GM12878 (cell line): ENCODE measurements at regions not wholly inside any gene's neighbourhood (a gene's known extent, or its start where the extent isn't known, plus 50 kb on each side); places are given as distances from the start of the nearest gene placed in this dataset.

Source experiments
- ATAC-seq: fragments of 200-7000 bp; cut with Tn5 transposase; 3 replicates; pipeline ENCODE4 v1.9.1; 2020; ENCODE audit warnings: mild to moderate bottlenecking, moderate library complexity
- BruUV-seq: library from RNA; stranded (reverse); fragments of 400-500 nt; replicated peaks from 2 replicates; lab custom pipeline; 2021; lab: Mats Ljungman, UMichigan
- CTCF ChIA-PET: fragments of 300-600 bp; sonication (Branson Sonifier 250); formaldehyde crosslinking; extraction: SDS; loops from one replicate; lab custom pipeline; 2021; ENCODE audit warnings: inconsistent platforms; lab: Yijun Ruan, JAX
- POLR2A ChIA-PET: fragments of 350-600 bp; formaldehyde crosslinking; extraction: SDS; loops from one replicate; lab custom pipeline; 2021; ENCODE audit warnings: inconsistent platforms; lab: Charles Lee
- RAD21 ChIA-PET: fragments of 300-600 bp; sonication (Branson Sonifier 250); formaldehyde crosslinking; loops from one replicate; lab custom pipeline; 2023; ENCODE audit warnings: antibody characterized with exemption; ENCODE audit not compliant: unreplicated experiment; lab: Charles Lee
- SMC1A ChIA-PET: fragments of 300-600 bp; sonication (Branson Sonifier 250); formaldehyde crosslinking; loops from one replicate; lab custom pipeline; 2023; ENCODE audit not compliant: unreplicated experiment, uncharacterized antibody; lab: Charles Lee
- DNase-seq: peaks from one replicate; pipeline ENCODE4 v3.0.0-alpha.2; 2011; ENCODE audit warnings: low read depth, low spot score
- FAIRE-seq: peaks from 3 replicates; lab custom pipeline; 2011; peaks lifted over from hg19 to GRCh38; lab: Jason Lieb, UNC
- H2AFZ ChIP-seq: 2 replicates; pipeline ENCODE4 v1.6.0; 2011; ENCODE audit warnings: low read depth, low read length, control low read depth; ENCODE audit not compliant: control insufficient read depth
- H3K27ac ChIP-seq: 2 replicates; pipeline ENCODE4 v1.5.1; 2011; ENCODE audit warnings: control low read depth; ENCODE audit not compliant: control insufficient read depth, insufficient read depth
- H3K27me3 ChIP-seq, 2 experiments: replicated peaks in 1 of 2; 2 replicates each; pipeline versions ENCODE4 v1.6.0 to v1.6.1; 2011; ENCODE audit warnings: low read length in 1 of 2; ENCODE audit not compliant: control insufficient read depth in 2 of 2, insufficient read depth in 2 of 2
- H3K36me3 ChIP-seq, 2 experiments: 2 replicates each; pipeline ENCODE4 v1.5.1; 2011; ENCODE audit warnings: low read length in 1 of 2; ENCODE audit not compliant: control insufficient read depth in 2 of 2, insufficient read depth in 2 of 2
- H3K4me1 ChIP-seq: 2 replicates; pipeline ENCODE4 v1.6.1; 2011; ENCODE audit warnings: mild to moderate bottlenecking, low read length, moderate library complexity, mixed read lengths; ENCODE audit not compliant: control insufficient read depth, insufficient read depth
- H3K4me2 ChIP-seq: 2 replicates; pipeline ENCODE4 v1.6.0; 2011; ENCODE audit warnings: control low read depth; ENCODE audit not compliant: control insufficient read depth, insufficient read depth
- H3K4me3 ChIP-seq: fragments of 200-600 bp; sonication (generic); 2 replicates; pipeline ENCODE4 v1.5.1; 2016
- H3K79me2 ChIP-seq: 2 replicates; pipeline ENCODE4 v1.6.0; 2011; ENCODE audit warnings: low read length; ENCODE audit not compliant: control insufficient read depth, insufficient read depth
- H3K9ac ChIP-seq: 2 replicates; pipeline ENCODE4 v1.8.0; 2011; ENCODE audit warnings: low read length, control low read depth, mixed read lengths; ENCODE audit not compliant: control insufficient read depth, insufficient read depth
- H3K9me3 ChIP-seq: replicated peaks from 3 replicates; pipeline ENCODE4 v1.5.1; 2011; ENCODE audit warnings: mild to moderate bottlenecking, low read length; ENCODE audit not compliant: control insufficient read depth, insufficient read depth
- H4K20me1 ChIP-seq: 2 replicates; pipeline ENCODE4 v1.6.0; 2011; ENCODE audit not compliant: control insufficient read depth, insufficient read depth
- BCLAF1 ChIP-seq: fragments of 450-650 bp; IDR thresholded peaks from 2 replicates; pipeline ENCODE4 v1.6.1; 2017; ENCODE audit warnings: antibody characterized with exemption, mild to moderate bottlenecking, moderate library complexity
- ELK1 ChIP-seq: IDR thresholded peaks from 2 replicates; pipeline ENCODE4 v1.6.1; 2012; ENCODE audit warnings: low read depth, low read length, improper control_type of control experiment
- FOS ChIP-seq: IDR thresholded peaks from 3 replicates; pipeline ENCODE4 v1.6.1; 2011; ENCODE audit warnings: borderline replicate concordance; ENCODE audit not compliant: insufficient read length; ENCODE audit errors: extremely low read depth
- HDAC2 ChIP-seq: fragments of 200-600 bp; sonication (generic); IDR thresholded peaks from 2 replicates; pipeline ENCODE4 v1.6.1; 2017
- PAX8 ChIP-seq: fragments of 450-650 bp; IDR thresholded peaks from 2 replicates; pipeline ENCODE4 v1.6.1; 2017; ENCODE audit warnings: mild to moderate bottlenecking, moderate library complexity
- POU2F2 ChIP-seq: IDR thresholded peaks from 3 replicates; pipeline ENCODE4 v1.6.1; 2011; ENCODE audit warnings: low read depth, mild to moderate bottlenecking, low read length, borderline replicate concordance
- RB1 ChIP-seq: fragments of 450-650 bp; formaldehyde crosslinking; IDR thresholded peaks from 2 replicates; pipeline ENCODE4 v1.6.1; 2017; ENCODE audit warnings: mild to moderate bottlenecking, borderline replicate concordance
- RCOR1 ChIP-seq: conservative IDR thresholded peaks from 2 replicates; pipeline ENCODE4 v1.6.1; 2012; ENCODE audit warnings: low read depth, low read length, improper control_type of control experiment
- SKIL ChIP-seq: fragments of 450-650 bp; IDR thresholded peaks from 2 replicates; pipeline ENCODE4 v1.6.1; 2017; ENCODE audit warnings: mild to moderate bottlenecking, low read depth, inconsistent platforms; ENCODE audit not compliant: poor library complexity, severe bottlenecking
- SMAD5 ChIP-seq: IDR thresholded peaks from 2 replicates; pipeline ENCODE4 v1.6.1; 2016; ENCODE audit warnings: antibody characterized with exemption, low read depth
- TARDBP ChIP-seq: IDR thresholded peaks from 2 replicates; pipeline ENCODE4 v1.6.1; 2016; ENCODE audit warnings: borderline replicate concordance
- WGBS: methylation state at CpG from one replicate; pipeline ENCODE4 v1.1.6; 2016; ENCODE audit warnings: low lambda C conversion rate; ENCODE audit not compliant: insufficient replicate concordance, insufficient coverage; ENCODE audit errors: missing lambda C conversion rate; 5-methylcytosine and 5-hydroxymethylcytosine counted together
- in situ Hi-C: fragments of 300-500 bp; cut with MboI; formaldehyde crosslinking; loops from 9 replicates; pipeline ENCODE4 v1.14.3; 2018; ENCODE audit warnings: mixed read lengths
- intact Hi-C: fragments of 100-400 bp; cut with micrococcal nuclease; formaldehyde crosslinking; loops from one replicate; pipeline ENCODE4 v1.14.2; 2022; ENCODE audit not compliant: unreplicated experiment
- TF ChIP-seq, protein P1 (sequence below): fragments of 450-650 bp; IDR thresholded peaks from 2 replicates; pipeline ENCODE4 v1.6.1; 2014; ENCODE audit warnings: mild to moderate bottlenecking
- TF ChIP-seq, protein P2 (sequence below): IDR thresholded peaks from 2 replicates; pipeline ENCODE4 v1.6.1; 2012; ENCODE audit warnings: low read length, inconsistent platforms

DNA sequence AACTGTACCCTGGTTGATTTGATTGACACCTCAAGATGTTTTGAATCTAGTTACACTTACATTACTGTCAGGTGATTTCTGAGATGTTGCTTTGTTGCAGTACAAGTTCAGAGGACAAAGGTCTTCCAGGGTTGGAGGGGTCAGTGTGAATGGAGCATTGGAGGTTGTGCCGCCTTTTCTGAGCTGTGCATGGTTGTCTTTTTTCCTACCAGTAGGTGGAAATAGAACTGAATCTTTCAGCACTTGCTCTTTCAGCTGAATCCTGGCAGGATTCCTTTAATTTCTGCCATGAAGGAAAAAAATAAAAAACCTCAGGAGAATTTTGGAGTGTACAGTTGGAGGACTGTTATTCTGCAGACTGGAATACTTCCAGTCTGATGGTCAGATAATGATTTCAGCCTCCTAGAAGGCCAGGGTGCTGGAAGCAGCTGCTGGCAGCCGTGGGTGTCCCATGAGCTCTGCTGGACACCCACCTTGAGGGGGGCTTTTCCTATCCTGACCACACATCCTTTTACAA, 82.7 kb downstream of the PLCE1 start:
- BruUV-seq: no TSS peak
- no peak overlapping the region for H3K4me3 ChIP-seq
- WGBS: 9% methylated on average over 2 of the region's 2 CpGs
- no peak overlapping the region for H3K4me2 ChIP-seq
- in situ Hi-C loops: no loop called here
- no peaks in the 10 kb centered on the region for H4K20me1 ChIP-seq
- DNase-seq: no peak
- FAIRE-seq: no peak
- no peak for ATAC-seq
- POLR2A ChIA-PET: no interaction called here
- no peaks in the 10 kb centered on the region for H3K9me3 ChIP-seq
- intact Hi-C loops: no loop called here
- no peaks in the 10 kb centered on the region for H3K36me3 ChIP-seq
- H3K27me3 ChIP-seq: no peaks in the 10 kb centered on the region; a peak in 1 of 4 replicates
- CTCF ChIA-PET: no interaction called here
- RAD21 ChIA-PET: no interaction called here
- SMC1A ChIA-PET: interaction anchor here (0.9 to 1.4 kb wide), 2 partner anchors 10 to 1070 kb away, joined by 3 read pairs; no protein-coding TSS in a partner anchor
- H3K4me1 ChIP-seq: no peaks in the 10 kb centered on the region
- H3K27ac ChIP-seq: no peak overlapping the region
- no peak overlapping the region for H3K9ac ChIP-seq
- H2AFZ ChIP-seq: no peak overlapping the region
- no peaks in the 10 kb centered on the region for H3K79me2 ChIP-seq
- TF ChIP-seq RCOR1 (no peak), SMAD5 (no peak), TARDBP (no peak), ELK1 (no peak), FOS (no peak), HDAC2 (no peak), BCLAF1 (no peak), RB1 (no peak), SKIL (no peak), PAX8 (no peak), POU2F2 (no peak)
- TF ChIP-seq, protein P1, sequence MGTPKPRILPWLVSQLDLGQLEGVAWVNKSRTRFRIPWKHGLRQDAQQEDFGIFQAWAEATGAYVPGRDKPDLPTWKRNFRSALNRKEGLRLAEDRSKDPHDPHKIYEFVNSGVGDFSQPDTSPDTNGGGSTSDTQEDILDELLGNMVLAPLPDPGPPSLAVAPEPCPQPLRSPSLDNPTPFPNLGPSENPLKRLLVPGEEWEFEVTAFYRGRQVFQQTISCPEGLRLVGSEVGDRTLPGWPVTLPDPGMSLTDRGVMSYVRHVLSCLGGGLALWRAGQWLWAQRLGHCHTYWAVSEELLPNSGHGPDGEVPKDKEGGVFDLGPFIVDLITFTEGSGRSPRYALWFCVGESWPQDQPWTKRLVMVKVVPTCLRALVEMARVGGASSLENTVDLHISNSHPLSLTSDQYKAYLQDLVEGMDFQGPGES: no peak
- TF ChIP-seq, protein P2, sequence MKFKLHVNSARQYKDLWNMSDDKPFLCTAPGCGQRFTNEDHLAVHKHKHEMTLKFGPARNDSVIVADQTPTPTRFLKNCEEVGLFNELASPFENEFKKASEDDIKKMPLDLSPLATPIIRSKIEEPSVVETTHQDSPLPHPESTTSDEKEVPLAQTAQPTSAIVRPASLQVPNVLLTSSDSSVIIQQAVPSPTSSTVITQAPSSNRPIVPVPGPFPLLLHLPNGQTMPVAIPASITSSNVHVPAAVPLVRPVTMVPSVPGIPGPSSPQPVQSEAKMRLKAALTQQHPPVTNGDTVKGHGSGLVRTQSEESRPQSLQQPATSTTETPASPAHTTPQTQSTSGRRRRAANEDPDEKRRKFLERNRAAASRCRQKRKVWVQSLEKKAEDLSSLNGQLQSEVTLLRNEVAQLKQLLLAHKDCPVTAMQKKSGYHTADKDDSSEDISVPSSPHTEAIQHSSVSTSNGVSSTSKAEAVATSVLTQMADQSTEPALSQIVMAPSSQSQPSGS: no peak
